Ascending aorta (tissue), 2 donors: ENCODE measurements at regions not wholly inside any gene's neighbourhood (a gene's known extent, or its start where the extent isn't known, plus 50 kb on each side); places are given as distances from the start of the nearest gene placed in this dataset.

Experiments used
- DNase-seq, 2 donors: peaks; one replicate each; pipeline ENCODE4 v3.0.0-alpha.2; 2019; ENCODE audit warnings: low spot score in 2 of 2
- H3K27ac ChIP-seq, 2 donors: fragments of 200-600 bp; sonication (generic); one replicate each; pipeline ENCODE4 v1.5.1; 2016 to 2017; ENCODE audit warnings: mild to moderate bottlenecking in 1 of 2
- H3K27me3 ChIP-seq: fragments of 200-600 bp; sonication (generic); one replicate; pipeline ENCODE4 v1.5.1; 2017
- H3K36me3 ChIP-seq, 2 donors: fragments of 200-600 bp; sonication (generic); one replicate each; pipeline ENCODE4 v1.5.1; 2016
- H3K4me1 ChIP-seq, 2 donors: fragments of 200-600 bp; sonication (generic); one replicate each; pipeline ENCODE4 v1.5.1; 2016 to 2017; ENCODE audit warnings: mild to moderate bottlenecking in 1 of 2
- H3K4me3 ChIP-seq, 2 donors: fragments of 200-600 bp; sonication (generic); one replicate each; pipeline ENCODE4 v1.5.1; 2016 to 2017; ENCODE audit warnings: mild to moderate bottlenecking in 1 of 2
- H3K9me3 ChIP-seq, 2 donors: fragments of 200-600 bp; sonication (generic); one replicate each; pipeline ENCODE4 v1.5.1; 2016
- intact Hi-C: fragments of 100-400 bp; cut with DNase I; formaldehyde crosslinking; loops from one replicate; pipeline ENCODE4 v1.15.1; 2023
- TF ChIP-seq, protein P1 (sequence below), 3 experiments: fragments of 200-600 bp in 2 of 3; fragments of 450-650 bp in 1 of 3; sonication (generic) in 2 of 3; IDR thresholded peaks; one replicate each; pipeline ENCODE4 v1.5.1; 2016 to 2019; ENCODE audit warnings: antibody characterized with exemption in 3 of 3, mild to moderate bottlenecking in 1 of 3, moderate library complexity in 1 of 3

GRCh38 chr13:61696676-61697075 lies 281.0 kb upstream of the PCDH20 start:
- no peak for DNase-seq
- no peaks in the 10 kb centered on the region for H3K36me3 ChIP-seq
- H3K4me3 ChIP-seq = no peak overlapping the region
- intact Hi-C loops = no loop called here
- no peaks in the 10 kb centered on the region for H3K9me3 ChIP-seq
- H3K4me1 ChIP-seq = no peaks in the 10 kb centered on the region
- TF ChIP-seq, protein P1, sequence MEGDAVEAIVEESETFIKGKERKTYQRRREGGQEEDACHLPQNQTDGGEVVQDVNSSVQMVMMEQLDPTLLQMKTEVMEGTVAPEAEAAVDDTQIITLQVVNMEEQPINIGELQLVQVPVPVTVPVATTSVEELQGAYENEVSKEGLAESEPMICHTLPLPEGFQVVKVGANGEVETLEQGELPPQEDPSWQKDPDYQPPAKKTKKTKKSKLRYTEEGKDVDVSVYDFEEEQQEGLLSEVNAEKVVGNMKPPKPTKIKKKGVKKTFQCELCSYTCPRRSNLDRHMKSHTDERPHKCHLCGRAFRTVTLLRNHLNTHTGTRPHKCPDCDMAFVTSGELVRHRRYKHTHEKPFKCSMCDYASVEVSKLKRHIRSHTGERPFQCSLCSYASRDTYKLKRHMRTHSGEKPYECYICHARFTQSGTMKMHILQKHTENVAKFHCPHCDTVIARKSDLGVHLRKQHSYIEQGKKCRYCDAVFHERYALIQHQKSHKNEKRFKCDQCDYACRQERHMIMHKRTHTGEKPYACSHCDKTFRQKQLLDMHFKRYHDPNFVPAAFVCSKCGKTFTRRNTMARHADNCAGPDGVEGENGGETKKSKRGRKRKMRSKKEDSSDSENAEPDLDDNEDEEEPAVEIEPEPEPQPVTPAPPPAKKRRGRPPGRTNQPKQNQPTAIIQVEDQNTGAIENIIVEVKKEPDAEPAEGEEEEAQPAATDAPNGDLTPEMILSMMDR (IDR thresholded peaks at IDR 0.05) = no peak
- H3K27ac ChIP-seq = no peak overlapping the region
- no peaks in the 10 kb centered on the region for H3K27me3 ChIP-seq

DNA sequence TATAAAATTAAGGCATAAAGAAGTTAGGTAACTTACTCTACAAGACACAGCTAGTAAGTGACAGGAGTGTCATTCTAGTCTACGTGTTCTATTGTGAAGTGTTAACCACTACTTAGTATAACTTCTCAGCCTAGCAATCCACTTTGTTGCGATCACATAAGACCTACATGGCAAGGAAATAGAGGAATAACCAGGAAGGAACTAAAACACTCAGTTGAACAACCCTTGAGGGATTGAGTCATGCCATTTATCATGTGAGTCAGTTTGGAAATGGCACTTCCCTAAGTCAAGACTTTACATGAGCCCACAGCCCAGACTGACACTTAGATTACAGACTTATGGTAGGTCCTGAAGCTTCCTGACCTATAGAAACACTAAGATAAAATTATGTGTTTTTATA lies 279.5 kb upstream of the PCDH20 start:
- H3K27ac ChIP-seq = no peak overlapping the region
- TF ChIP-seq, protein P1 (IDR thresholded peaks at IDR 0.05) = no peak

DNA sequence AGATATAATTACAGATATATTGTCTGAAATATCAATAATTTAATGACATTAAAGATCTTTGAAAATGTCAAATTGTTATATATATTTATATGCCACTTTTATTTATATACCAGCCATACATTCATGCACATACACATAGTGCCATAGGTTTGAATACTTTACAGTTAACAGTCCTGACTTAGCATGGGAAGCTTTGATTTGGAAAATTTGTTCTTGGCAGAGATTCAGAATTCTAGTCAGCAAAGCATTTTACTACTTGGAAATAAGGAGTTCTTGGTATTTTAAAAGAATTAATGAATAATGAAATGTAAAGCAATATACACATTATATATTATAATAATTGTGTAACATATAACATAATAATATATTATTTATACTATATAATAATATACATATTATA lies 277.0 kb upstream of the PCDH20 start:
- Histone ChIP-seq H3K4me1 (no peaks in the 10 kb centered on the region), H3K4me3 (no peak overlapping the region), H3K9me3 (no peaks in the 10 kb centered on the region), H3K36me3 (no peaks in the 10 kb centered on the region), H3K27me3 (no peaks in the 10 kb centered on the region), H3K27ac (no peak overlapping the region)
- intact Hi-C loops = no loop called here
- no peak for DNase-seq
- TF ChIP-seq, protein P1 (IDR thresholded peaks at IDR 0.05) = no peak

More for the DNA sequence above, 279.5 kb upstream of the PCDH20 start:
- H3K4me3 ChIP-seq = no peak overlapping the region
- no peaks in the 10 kb centered on the region for H3K27me3 ChIP-seq
- H3K4me1 ChIP-seq = no peaks in the 10 kb centered on the region
- no peaks in the 10 kb centered on the region for H3K9me3 ChIP-seq
- intact Hi-C loops = no loop called here
- DNase-seq = no peak
- no peaks in the 10 kb centered on the region for H3K36me3 ChIP-seq

DNA sequence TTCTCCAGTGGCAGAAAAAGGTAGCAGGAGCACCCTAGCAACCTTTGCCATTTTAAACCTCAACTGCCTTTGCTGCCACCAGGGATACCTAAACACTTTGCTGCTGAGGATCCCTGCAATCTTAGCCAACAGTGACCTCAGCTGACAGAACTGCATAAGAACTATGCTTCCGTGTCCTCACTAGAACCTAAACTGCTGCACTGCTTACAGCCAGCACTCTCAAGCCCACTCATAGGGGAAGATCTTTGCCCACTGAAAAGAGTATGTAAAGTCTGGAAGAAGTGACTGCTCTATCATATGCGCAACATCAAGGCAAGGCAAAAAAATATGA lies 270.0 kb upstream of the PCDH20 start:
- Histone ChIP-seq H3K36me3 (no peaks in the 10 kb centered on the region), H3K9me3 (no peaks in the 10 kb centered on the region), H3K27me3 (no peaks in the 10 kb centered on the region), H3K4me1 (no peaks in the 10 kb centered on the region), H3K27ac (no peak overlapping the region), H3K4me3 (no peak overlapping the region)
- DNase-seq = no peak
- intact Hi-C loops = no loop called here
- TF ChIP-seq, protein P1 (IDR thresholded peaks at IDR 0.05) = no peak

GRCh38 chr13:61684976-61685681 lies 269.5 kb upstream of the PCDH20 start:
- TF ChIP-seq, protein P1 (IDR thresholded peaks at IDR 0.05) = no peak
- no peaks in the 10 kb centered on the region for H3K36me3 ChIP-seq
- H3K4me3 ChIP-seq = no peak overlapping the region
- intact Hi-C loops = no loop called here
- no peaks in the 10 kb centered on the region for H3K27me3 ChIP-seq
- H3K4me1 ChIP-seq = no peaks in the 10 kb centered on the region
- no peak overlapping the region for H3K27ac ChIP-seq
- DNase-seq = no peak
- H3K9me3 ChIP-seq = no peaks in the 10 kb centered on the region

- intact Hi-C loops = no loop called here
- H3K9me3 ChIP-seq = no peaks in the 10 kb centered on the region
- no peaks in the 10 kb centered on the region for H3K4me1 ChIP-seq
- H3K4me3 ChIP-seq = no peak overlapping the region
- H3K36me3 ChIP-seq = no peaks in the 10 kb centered on the region
- no peak overlapping the region for H3K27ac ChIP-seq
- TF ChIP-seq, protein P1 (IDR thresholded peaks at IDR 0.05) = no peak
- DNase-seq = no peak
- no peaks in the 10 kb centered on the region for H3K27me3 ChIP-seq
These were observed 257.1 kb upstream of the PCDH20 start for GRCh38 chr13:61672756-61673155.
